ENCODE measurements at regions not wholly inside any gene's neighbourhood (a gene's known extent, or its start where the extent isn't known, plus 50 kb on each side); places are given as distances from the start of the nearest gene placed in this dataset.

GRCh38 chr5:74167930-74168315 lies 472.6 kb downstream of the ENC1 start:
- no peak for DNase-seq (ENCODE audit: low spot score)
- intact Hi-C loops (cut with DNase I) = no loop called here

DNA sequence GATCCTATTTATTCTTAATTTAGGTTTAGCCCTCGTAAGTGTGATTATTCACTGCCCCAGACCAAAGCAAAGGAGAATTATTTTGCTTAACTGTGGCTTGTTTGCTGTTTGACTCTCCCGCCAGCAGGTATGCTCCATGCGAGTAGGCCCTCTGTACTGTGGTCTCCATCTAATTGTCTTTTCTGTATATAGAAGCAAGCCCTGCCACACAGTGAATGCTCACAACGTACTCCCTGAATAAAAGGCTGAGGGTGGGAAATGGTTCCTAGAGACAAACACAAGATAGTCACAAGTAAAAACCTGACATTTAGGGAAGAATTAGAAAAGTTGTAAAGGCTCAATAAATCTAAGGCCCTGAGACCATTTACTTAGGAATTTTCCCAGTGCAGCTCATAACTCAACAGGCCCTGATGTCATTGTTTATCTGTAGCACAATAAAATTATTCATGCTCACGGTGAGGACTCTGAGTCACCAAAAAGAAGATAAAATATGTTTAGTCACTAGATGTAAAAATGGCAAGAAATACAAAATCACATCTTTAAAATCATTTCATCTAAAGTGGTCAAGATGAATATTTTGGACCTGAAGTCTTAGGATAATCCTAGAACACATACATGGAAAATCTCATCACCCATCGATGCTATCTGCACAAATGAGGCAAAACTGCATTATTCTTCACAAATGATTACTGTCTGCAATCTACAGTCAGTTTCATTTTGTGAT lies 473.2 kb downstream of the ENC1 start:
- intact Hi-C loops (cut with DNase I) = no loop called here
- DNase-seq (ENCODE audit: low spot score) = no peak

GRCh38 chr5:74166064-74166463 lies 474.5 kb downstream of the ENC1 start:
- intact Hi-C loops (cut with DNase I) = no loop called here

GRCh38 chr5:74164725-74165235 lies 475.7 kb downstream of the ENC1 start:
- intact Hi-C loops (cut with DNase I) = no loop called here
- DNase-seq (ENCODE audit: low spot score) = no peak

More at GRCh38 chr5:74166064-74166463, 474.5 kb downstream of the ENC1 start:
- no peak for DNase-seq (ENCODE audit: low spot score)

DNA sequence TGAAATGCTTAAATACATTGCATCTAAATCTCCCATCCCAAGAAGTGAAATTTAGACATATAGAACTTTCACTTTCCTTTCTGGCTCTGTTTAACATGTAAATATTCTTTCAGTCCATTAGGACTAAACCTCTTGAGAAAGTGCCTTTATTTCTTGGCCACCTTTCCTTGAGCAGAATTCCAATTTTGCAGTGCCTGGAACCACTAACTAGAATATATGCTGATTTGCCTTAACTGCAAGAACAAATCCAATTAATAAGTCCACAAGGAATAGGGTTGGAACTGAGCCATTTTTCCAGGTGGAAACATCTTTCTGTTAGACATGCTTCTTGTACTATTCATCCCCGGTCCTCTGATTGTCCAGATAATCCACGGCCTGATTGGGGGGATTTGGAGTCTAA lies 478.0 kb downstream of the ENC1 start:
- DNase-seq (ENCODE audit: low spot score) = no peak
- intact Hi-C loops (cut with DNase I) = no loop called here

GRCh38 chr5:74161170-74161569 lies 479.4 kb downstream of the ENC1 start:
- intact Hi-C loops (cut with DNase I) = no loop called here

DNA sequence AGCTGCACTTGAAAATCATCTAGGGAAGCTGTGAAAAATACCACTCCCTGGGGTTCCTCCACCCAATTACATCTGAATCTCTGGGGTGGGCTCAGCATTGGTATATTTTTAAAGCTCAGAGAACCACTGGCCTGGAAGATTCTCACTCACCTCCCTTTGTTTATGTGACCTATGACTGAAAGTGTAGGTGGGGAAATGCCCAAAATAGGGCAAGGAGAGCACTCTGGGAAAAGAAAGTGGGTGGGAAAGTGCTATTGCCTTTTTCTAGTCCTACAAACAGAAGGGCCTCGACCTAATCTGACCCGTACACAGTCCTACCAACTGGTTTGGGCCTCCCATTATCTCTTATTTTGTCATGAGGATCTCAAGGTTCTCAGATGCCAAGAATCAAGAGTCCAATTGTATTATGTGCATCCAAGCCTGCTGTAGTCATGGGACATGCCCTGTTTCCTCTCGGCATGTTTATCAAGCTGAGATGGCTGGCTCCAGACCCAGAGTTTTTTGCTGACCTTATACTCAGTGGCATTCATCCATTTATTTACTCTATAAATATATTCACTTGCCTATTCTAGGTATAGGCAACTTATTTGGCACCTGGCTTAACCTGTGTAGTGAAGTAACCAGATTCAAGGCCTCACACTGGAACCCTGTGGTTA lies 483.7 kb downstream of the ENC1 start:
- DNase-seq (ENCODE audit: low spot score) = no peak

More at GRCh38 chr5:74161170-74161569, 479.4 kb downstream of the ENC1 start:
- no peak for DNase-seq (ENCODE audit: low spot score)

DNA sequence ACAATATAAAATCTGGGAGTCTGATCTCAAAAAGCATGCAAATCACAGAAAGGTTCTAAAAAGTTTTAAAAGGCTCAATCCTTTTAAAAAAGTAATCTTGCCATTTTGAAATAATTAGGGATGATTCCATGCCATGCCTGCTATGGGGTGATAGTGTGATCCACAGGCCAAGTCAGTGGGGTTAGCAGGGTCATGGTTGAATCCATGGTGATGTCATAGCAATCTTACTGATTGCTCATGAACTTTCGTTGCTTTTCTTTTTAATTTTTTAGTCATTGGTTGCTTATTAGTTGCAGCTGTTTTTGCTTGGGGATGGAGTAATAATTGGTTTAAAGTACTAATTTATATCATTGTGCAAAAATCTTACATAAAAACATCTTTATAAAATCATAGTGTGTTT lies 485.0 kb downstream of the ENC1 start:
- DNase-seq (ENCODE audit: low spot score) = no peak
- intact Hi-C loops (cut with DNase I) = no loop called here

More for the DNA sequence above, 483.7 kb downstream of the ENC1 start:
- intact Hi-C loops (cut with DNase I) = no loop called here

GRCh38 chr5:74154526-74154925 lies 486.0 kb downstream of the ENC1 start:
- no peak for DNase-seq (ENCODE audit: low spot score)
- intact Hi-C loops (cut with DNase I) = no loop called here

DNA sequence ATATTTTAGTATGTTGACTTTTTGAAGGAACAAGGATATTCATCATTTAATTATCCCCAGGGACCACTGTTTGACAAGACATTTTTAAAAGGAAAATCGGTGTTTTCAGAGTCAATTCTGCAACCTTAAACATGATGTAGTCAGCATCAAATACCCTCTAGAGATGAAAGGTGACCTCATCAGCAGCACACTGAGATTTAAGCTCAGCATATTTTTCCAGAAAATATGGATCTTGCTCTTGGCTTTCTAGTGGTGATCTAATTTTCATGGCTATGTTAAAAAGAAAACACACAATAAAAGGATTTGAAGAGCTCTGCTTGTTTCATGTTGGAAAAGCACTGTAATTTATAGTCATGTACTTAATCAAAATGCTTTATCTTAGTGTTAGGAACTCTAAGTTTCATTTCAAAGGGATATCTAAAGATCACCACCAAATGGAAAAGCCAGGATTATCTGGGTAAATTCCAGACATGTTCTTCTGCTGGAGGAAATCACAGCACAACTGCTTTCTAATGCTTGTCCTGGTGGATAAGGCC lies 487.2 kb downstream of the ENC1 start:
- no peak for DNase-seq (ENCODE audit: low spot score)
- intact Hi-C loops (cut with DNase I) = no loop called here

DNA sequence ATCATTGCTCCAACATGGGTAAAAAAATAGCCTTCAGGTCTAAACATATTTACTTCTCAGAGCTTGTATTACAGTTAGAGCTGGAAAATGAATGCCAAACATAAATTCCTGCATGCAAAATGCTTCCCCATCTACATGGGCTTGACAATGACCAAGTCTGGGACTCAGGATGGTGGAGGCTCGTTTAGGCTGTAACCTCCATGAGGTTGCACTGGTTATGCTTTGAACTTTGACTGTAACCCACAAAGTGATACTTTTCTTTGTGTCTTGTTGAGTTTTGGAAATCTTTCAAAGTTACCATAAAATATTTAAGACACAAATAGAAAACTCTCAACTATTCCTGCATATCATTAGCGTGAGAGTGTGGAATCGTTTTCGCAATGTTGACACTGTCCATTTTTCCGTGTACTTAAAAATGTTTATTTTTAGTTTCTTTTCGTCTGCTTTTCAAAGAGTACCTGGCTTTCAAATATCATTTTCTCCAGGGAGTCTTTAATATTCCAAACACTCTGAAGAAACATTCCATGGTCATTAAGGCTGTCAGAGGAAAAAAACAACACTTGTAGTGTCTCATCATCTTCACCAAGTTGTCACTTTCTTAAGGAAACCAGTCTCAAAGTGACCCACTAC lies 487.8 kb downstream of the ENC1 start:
- DNase-seq (ENCODE audit: low spot score) = no peak
- intact Hi-C loops (cut with DNase I) = no loop called here

- intact Hi-C loops (cut with DNase I) = no loop called here
- no peak for DNase-seq (ENCODE audit: low spot score)
These were observed 488.4 kb downstream of the ENC1 start for GRCh38 chr5:74152136-74152535.

GRCh38 chr5:74149395-74149794 lies 491.1 kb downstream of the ENC1 start:
- no peak for DNase-seq (ENCODE audit: low spot score)
- intact Hi-C loops (cut with DNase I) = no loop called here

DNA sequence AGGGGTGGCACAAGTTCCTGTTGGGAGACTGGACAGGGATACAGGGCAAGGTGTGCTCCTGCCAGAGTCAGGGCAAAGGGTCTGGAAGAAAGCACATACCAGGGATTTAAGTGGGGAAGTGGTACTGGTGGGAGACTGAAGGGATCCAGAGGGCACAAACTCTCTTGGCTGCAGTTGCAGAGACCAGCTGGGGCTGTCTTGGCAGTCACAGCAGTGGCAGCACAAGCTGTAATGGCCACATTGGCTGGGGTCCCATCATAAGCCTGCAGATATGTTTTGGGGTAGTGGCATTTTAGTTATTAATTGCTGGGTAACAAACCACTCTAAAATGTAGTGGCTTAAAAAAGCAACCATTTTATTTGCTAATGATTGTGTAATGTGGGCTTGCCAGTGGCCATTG lies 492.2 kb downstream of the ENC1 start:
- intact Hi-C loops (cut with DNase I) = no loop called here
- no peak for DNase-seq (ENCODE audit: low spot score)

- no peak for DNase-seq (ENCODE audit: low spot score)
- intact Hi-C loops (cut with DNase I) = no loop called here
These were observed 493.7 kb downstream of the ENC1 start for GRCh38 chr5:74146796-74147195.

DNA sequence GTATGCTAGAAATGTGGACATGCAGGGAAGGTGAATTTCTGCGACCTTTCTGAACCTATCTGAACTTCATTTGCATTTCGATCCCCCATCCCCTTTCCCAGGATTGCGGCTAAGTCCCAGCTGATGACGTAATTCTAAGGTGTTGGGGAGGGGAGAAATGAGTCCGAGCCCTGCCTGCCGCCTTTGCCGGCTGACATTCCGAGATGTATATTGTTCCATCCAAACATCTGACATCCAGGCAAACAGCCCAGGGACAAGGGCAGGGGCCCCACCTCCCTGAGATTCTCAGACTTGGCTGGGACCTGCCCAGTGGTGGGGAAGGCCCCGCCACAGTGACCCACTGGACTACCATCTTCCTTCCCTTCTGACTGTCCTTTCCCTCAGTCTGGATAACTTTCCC lies 494.6 kb downstream of the ENC1 start:
- intact Hi-C loops (cut with DNase I) = no loop called here
- DNase-seq (ENCODE audit: low spot score) = no peak

DNA sequence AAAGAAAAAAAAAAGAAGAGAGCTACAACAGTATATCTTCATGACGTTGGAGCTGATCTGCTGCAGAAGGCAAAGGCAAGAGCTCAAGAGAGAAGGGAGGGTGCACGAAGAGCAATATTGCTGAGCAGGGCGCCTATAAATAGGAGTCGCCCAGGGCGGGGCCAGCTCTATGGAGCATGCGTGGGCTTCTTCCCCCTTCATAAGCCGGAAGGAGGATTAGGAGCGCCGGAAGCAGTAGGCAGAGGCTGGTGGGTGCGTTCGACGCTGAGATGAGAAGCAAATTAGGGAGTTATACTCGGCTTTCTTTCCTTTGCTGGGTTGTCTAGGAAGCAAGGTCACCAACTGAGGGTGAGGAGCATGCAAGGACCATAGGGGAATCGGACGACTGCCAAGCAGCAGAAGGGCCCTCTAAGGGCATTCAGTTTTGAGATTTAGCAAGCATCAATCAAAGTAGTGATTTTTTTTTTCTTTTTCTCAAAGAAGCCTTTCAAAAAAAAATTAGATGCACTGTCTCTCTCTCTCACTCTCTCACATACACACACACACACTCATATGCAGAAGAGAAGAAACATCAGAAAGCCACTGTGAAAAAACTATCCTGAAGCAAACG lies 496.7 kb downstream of the ENC1 start:
- intact Hi-C loops (cut with DNase I) = no loop called here
- DNase-seq (ENCODE audit: low spot score) = no peak

- DNase-seq (ENCODE audit: low spot score) = no peak
- intact Hi-C loops (cut with DNase I) = no loop called here
These were observed 497.4 kb downstream of the ENC1 start for GRCh38 chr5:74143151-74143550.

- intact Hi-C loops (cut with DNase I) = no loop called here
- no peak for DNase-seq (ENCODE audit: low spot score)
These were observed 499.5 kb downstream of the ENC1 start for GRCh38 chr5:74141053-74141452.

GRCh38 chr5:74140409-74140808 lies 500.1 kb downstream of the ENC1 start:
- DNase-seq (ENCODE audit: low spot score) = no peak
- intact Hi-C loops (cut with DNase I) = no loop called here
